ENCODE measurements at regions not wholly inside any gene's neighbourhood (a gene's known extent, or its start where the extent isn't known, plus 50 kb on each side); places are given as distances from the start of the nearest gene placed in this dataset.

DNA sequence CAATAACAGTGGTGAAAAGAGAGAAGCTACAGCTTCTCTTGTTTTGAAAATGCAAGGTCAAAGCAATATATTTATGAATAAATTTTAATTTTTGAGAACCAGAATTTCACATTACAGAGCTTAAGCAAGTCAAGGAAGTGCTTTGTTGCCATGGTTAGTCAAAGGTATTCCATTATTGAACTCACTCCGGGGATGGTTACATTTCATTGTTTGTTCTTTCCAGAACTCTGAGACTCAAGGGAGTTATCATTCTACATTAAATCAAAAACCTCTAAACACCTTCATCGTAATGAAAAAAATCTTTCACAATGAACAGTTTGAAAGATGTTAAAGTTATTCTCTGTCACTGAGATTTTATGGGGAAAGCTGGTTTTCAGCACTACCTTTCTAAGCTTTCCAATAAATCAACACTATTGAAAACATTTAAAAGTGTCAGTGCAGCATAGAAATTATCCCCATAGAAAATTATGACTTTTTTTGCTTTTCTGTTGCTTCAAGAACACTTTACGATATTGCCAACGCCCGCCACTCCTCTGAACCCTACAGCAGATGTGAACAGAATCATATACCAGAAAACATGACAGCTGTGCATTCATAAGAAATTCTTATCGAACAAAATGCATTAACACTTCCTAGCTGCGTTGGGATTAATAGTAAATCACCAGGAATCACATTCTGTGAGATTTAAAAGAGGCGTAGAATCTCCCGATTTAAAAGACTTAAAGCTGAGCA is 83.0 kb downstream of the OTOL1 start:
- no peaks in the 10 kb centered on the region for H3K27me3 ChIP-seq (ENCODE audit: insufficient read depth, low read length)
- no peak overlapping the region for H2AFZ ChIP-seq (ENCODE audit: low read length)
- no peak overlapping the region for H3K4me3 ChIP-seq (ENCODE audit: insufficient read depth, low read length)
- no peaks in the 10 kb centered on the region for H4K20me1 ChIP-seq (ENCODE audit: insufficient read depth, low read length)
- no peak for DNase-seq (ENCODE audit: insufficient read length, low spot score, missing footprints)
- no peaks in the 10 kb centered on the region for H3K79me2 ChIP-seq (ENCODE audit: insufficient read depth, low read length)
- no peaks in the 10 kb centered on the region for H3K4me1 ChIP-seq (ENCODE audit: insufficient read depth, low read length)
- H3K9me3 ChIP-seq (ENCODE audit: low read depth, low read length) = no peaks in the 10 kb centered on the region
- H3K4me2 ChIP-seq (ENCODE audit: insufficient read depth, low read length) = no peak overlapping the region
- no peaks in the 10 kb centered on the region for H3K36me3 ChIP-seq (ENCODE audit: insufficient read depth, low read length)
- TF ChIP-seq, protein P1, sequence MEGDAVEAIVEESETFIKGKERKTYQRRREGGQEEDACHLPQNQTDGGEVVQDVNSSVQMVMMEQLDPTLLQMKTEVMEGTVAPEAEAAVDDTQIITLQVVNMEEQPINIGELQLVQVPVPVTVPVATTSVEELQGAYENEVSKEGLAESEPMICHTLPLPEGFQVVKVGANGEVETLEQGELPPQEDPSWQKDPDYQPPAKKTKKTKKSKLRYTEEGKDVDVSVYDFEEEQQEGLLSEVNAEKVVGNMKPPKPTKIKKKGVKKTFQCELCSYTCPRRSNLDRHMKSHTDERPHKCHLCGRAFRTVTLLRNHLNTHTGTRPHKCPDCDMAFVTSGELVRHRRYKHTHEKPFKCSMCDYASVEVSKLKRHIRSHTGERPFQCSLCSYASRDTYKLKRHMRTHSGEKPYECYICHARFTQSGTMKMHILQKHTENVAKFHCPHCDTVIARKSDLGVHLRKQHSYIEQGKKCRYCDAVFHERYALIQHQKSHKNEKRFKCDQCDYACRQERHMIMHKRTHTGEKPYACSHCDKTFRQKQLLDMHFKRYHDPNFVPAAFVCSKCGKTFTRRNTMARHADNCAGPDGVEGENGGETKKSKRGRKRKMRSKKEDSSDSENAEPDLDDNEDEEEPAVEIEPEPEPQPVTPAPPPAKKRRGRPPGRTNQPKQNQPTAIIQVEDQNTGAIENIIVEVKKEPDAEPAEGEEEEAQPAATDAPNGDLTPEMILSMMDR (IDR thresholded peaks at IDR 0.05; ENCODE audit: extremely low read depth, low read depth, low read length) = no peak
- H3K27ac ChIP-seq (ENCODE audit: low read depth, low read length) = no peak overlapping the region

DNA sequence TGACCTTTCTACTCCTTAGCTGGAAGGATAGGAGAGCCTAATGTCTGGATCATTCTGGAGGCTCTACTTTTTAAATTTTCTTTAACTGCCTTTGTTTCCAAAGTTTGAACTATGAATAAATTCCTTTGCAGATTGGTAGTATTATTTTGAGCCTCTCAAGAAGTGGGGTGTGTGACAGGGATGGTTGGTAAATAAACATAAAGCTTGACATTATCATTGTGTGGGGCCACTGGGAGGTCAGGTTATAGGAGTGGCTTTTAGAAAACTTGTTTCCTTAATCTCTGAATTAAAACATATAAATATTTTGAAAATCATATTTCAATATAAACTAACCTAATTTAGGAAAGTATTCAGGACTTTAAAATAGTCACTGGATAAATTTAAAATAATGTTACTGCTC is 89.3 kb downstream of the OTOL1 start:
- H3K36me3 ChIP-seq (ENCODE audit: insufficient read depth, low read length) = no peaks in the 10 kb centered on the region
- no peaks in the 10 kb centered on the region for H3K27me3 ChIP-seq (ENCODE audit: insufficient read depth, low read length)
- no peaks in the 10 kb centered on the region for H3K9me3 ChIP-seq (ENCODE audit: low read depth, low read length)
- no peak overlapping the region for H2AFZ ChIP-seq (ENCODE audit: low read length)
- TF ChIP-seq, protein P1 (IDR thresholded peaks at IDR 0.05; ENCODE audit: extremely low read depth, low read depth, low read length) = no peak
- no peaks in the 10 kb centered on the region for H3K79me2 ChIP-seq (ENCODE audit: insufficient read depth, low read length)
- H3K4me2 ChIP-seq (ENCODE audit: insufficient read depth, low read length) = no peak overlapping the region
- no peak overlapping the region for H3K4me3 ChIP-seq (ENCODE audit: insufficient read depth, low read length)
- H4K20me1 ChIP-seq (ENCODE audit: insufficient read depth, low read length) = no peaks in the 10 kb centered on the region
- H3K4me1 ChIP-seq (ENCODE audit: insufficient read depth, low read length) = no peaks in the 10 kb centered on the region
- DNase-seq (ENCODE audit: insufficient read length, low spot score, missing footprints) = no peak
- H3K27ac ChIP-seq (ENCODE audit: low read depth, low read length) = no peak overlapping the region

DNA sequence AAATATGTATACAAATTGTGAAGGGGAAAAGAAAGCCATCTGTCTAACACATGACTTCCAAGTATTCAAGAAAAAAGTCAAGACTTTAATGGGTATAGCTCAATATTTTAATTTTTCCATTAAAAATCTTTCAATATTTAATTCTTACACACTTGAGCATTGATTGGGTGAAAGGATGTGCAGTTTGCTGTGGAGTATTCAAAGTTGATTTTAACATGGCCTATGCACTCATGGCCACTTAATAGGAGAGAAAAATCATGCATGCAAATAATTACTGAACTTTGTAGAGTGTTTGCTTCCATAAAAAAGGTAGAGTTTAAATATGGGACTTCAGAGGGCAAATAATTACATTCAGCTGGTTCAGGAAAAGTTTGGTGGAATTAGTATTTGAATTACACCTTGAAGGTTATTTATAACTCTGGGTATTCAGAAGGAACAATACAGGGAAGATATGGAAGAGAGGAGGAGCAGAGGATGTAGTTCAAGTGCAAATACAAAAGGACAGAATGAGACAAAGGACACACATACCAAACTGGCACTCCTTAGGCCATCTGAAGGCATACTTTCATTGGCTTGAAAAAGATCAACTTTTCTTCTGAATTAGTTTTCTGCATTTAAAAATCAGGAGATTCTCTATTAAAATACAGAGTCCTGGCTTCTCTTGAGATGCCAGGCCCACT is 90.1 kb downstream of the OTOL1 start:
- H3K36me3 ChIP-seq (ENCODE audit: insufficient read depth, low read length) = no peaks in the 10 kb centered on the region
- H3K4me3 ChIP-seq (ENCODE audit: insufficient read depth, low read length) = no peak overlapping the region
- H2AFZ ChIP-seq (ENCODE audit: low read length) = no peak overlapping the region
- no peak for DNase-seq (ENCODE audit: insufficient read length, low spot score, missing footprints)
- no peak overlapping the region for H3K4me2 ChIP-seq (ENCODE audit: insufficient read depth, low read length)
- H4K20me1 ChIP-seq (ENCODE audit: insufficient read depth, low read length) = no peaks in the 10 kb centered on the region
- no peaks in the 10 kb centered on the region for H3K79me2 ChIP-seq (ENCODE audit: insufficient read depth, low read length)
- no peaks in the 10 kb centered on the region for H3K27me3 ChIP-seq (ENCODE audit: insufficient read depth, low read length)
- H3K4me1 ChIP-seq (ENCODE audit: insufficient read depth, low read length) = no peaks in the 10 kb centered on the region
- H3K9me3 ChIP-seq (ENCODE audit: low read depth, low read length) = no peaks in the 10 kb centered on the region
- TF ChIP-seq, protein P1 (IDR thresholded peaks at IDR 0.05; ENCODE audit: extremely low read depth, low read depth, low read length) = no peak
- H3K27ac ChIP-seq (ENCODE audit: low read depth, low read length) = no peak overlapping the region

DNA sequence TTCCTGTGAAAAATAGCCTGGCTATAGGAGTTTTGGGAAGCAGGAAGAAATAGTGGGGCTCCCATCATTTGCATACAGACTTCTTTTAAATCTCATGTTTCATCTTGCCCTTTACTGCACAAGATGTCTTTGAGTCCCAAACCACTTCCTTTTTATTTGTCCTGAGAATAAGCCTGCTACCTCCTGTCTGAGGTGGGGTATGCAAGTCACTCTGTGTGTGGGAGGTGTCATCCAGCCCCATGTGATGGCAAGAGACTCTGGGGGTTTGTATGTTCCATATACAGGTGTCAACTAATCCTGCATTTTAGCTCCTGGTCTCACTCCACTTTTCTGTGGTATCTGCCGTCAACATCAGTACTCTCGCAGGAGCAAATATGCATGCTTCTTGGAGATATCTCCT is 102.0 kb downstream of the OTOL1 start:
- no peaks in the 10 kb centered on the region for H3K79me2 ChIP-seq (ENCODE audit: insufficient read depth, low read length)
- H4K20me1 ChIP-seq (ENCODE audit: insufficient read depth, low read length) = no peaks in the 10 kb centered on the region
- no peaks in the 10 kb centered on the region for H3K4me1 ChIP-seq (ENCODE audit: insufficient read depth, low read length)
- H3K4me2 ChIP-seq (ENCODE audit: insufficient read depth, low read length) = no peak overlapping the region
- no peak for DNase-seq (ENCODE audit: insufficient read length, low spot score, missing footprints)
- no peaks in the 10 kb centered on the region for H3K27me3 ChIP-seq (ENCODE audit: insufficient read depth, low read length)
- TF ChIP-seq, protein P1 (IDR thresholded peaks at IDR 0.05; ENCODE audit: extremely low read depth, low read depth, low read length) = no peak
- H3K27ac ChIP-seq (ENCODE audit: low read depth, low read length) = no peak overlapping the region
- no peaks in the 10 kb centered on the region for H3K36me3 ChIP-seq (ENCODE audit: insufficient read depth, low read length)
- H3K4me3 ChIP-seq (ENCODE audit: insufficient read depth, low read length) = no peak overlapping the region
- H3K9me3 ChIP-seq (ENCODE audit: low read depth, low read length) = no peaks in the 10 kb centered on the region
- H2AFZ ChIP-seq (ENCODE audit: low read length) = no peak overlapping the region

Data from osteoblast (primary cell).